Heart left ventricle (tissue), 13 donors: ENCODE measurements at regions not wholly inside any gene's neighbourhood (a gene's known extent, or its start where the extent isn't known, plus 50 kb on each side); places are given as distances from the start of the nearest gene placed in this dataset.

Experiments used
- CTCF ChIP-seq, 12 donors: fragments of 200-600 bp; sonication (generic) in 4 of 12; IDR thresholded peaks; one replicate each; pipeline versions ENCODE4 v1.5.0 to v1.8.0; 2018 to 2022; ENCODE audit warnings: antibody characterized with exemption in 12 of 12, mild to moderate bottlenecking in 5 of 12
- POLR2A ChIP-seq, 2 donors: fragments of 450-650 bp; IDR thresholded peaks; one replicate each; pipeline ENCODE4 v1.6.1; 2017; ENCODE audit warnings: antibody characterized with exemption in 2 of 2, mild to moderate bottlenecking in 2 of 2, moderate library complexity in 2 of 2
- donor health status: ischemic (EF 13 %, LVEDD 7.1; RV severe dilation, severe dysfunction).
- donor health status: DM: no; HTN: yes; CAD: no.
- donor health status: DM: no; HTN: no; CAD: no.
- donor health status: ischemic (EF 25% LVEDD 6.9; RV normal size, moderate dysfunction).
- donor health status: ischemic (EF 25% LVEDD 5.7; RV mildly dilated, moderate dysfunction).
- donor health status: ischemic (EF 35%, LVEDD 5.7; RV mildly dilated, moderate dysfunction).
- donor health status: nonischemic (EF 11% LVEDD 7.7; RV severe dilation, severe dysfunction).
- donor health status: DM: yes; HTN: yes; CAD: no.
- donor health status: PGD.
- donor health status: ischemic (EF 29% LVEDD 5.4; RV normal size, mild dysfunction).
- donor health status: nonischemic (EF 23%, LVEDD 6.1; RV moderate dilation, normal function).

- TF ChIP-seq CTCF (IDR thresholded peaks at IDR 0.05) (no peak), POLR2A (IDR thresholded peaks at IDR 0.05) (no peak)
These were observed 74.6 kb upstream of the LRFN2 start for GRCh38 chr6:40661726-40662125.
